ENCODE measurements at regions not wholly inside any gene's neighbourhood (a gene's known extent, or its start where the extent isn't known, plus 50 kb on each side); places are given as distances from the start of the nearest gene placed in this dataset.

DNA sequence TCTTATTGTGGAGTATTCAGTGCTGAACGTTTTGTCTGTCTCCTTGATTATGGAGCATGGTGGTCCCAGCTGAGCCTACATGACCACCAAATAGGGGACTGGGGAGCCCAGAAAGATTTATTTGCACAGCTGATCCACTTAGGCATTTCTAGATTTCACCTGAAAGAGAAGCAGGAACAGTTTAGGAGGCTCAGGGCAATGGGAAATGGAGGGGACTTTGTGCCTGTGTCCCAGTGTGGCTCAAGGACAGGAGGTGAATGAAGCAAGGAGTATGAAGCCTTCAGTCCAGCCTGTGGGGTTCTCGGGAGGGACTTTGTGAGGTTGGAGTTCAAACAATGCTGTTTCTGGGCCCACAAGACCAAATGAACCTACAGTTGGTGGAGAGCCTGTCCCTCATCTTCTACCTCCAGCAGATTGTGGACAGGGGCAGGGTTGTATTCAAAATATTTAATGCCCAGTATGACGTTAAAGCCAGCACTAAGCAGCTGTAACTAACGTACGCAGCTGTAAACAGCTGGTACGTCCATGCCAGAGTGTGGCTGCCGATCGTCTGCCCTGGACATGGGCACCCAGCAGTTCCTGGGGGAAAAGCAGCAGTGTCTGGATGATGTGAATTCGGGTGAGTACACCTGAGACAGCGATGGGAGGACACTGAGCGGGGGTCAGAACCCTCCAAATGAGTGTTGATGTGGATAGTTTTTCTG, 164.9 kb upstream of the RAB4A start:
- peak; percentile 19 for DNase-seq
- intact Hi-C loops (cut with DNase I) = no loop called here
- no peak for TF ChIP-seq EP300 (IDR thresholded peaks at IDR 0.05)
- TF ChIP-seq CTCF (IDR thresholded peaks at IDR 0.05) = no peak
- no peak for TF ChIP-seq POLR2A (IDR thresholded peaks at IDR 0.05)
- no peak for TF ChIP-seq POLR2AphosphoS5 (IDR thresholded peaks at IDR 0.05)
- 86 to 89% methylated on average over 11 of the region's 11 CpGs for WGBS, 2 donors
- Histone ChIP-seq H3K36me3 (no peaks in the 10 kb centered on the region), H3K27ac (no peak overlapping the region), H3K4me1 (peaks cover 0 to 39% (median 21%) of the 10 kb centered on the region in 4 donors), H3K27me3 (no peaks in the 10 kb centered on the region), H3K9me3 (no peaks in the 10 kb centered on the region), H3K4me3 (no peak overlapping the region)

GRCh38 chr1:229106526-229107125, 164.3 kb upstream of the RAB4A start:
- no peaks in the 10 kb centered on the region for H3K9me3 ChIP-seq
- H3K36me3 ChIP-seq = no peaks in the 10 kb centered on the region
- H3K27me3 ChIP-seq = no peaks in the 10 kb centered on the region
- TF ChIP-seq POLR2AphosphoS5 (IDR thresholded peaks at IDR 0.05) (no peak), EP300 (IDR thresholded peaks at IDR 0.05) (no peak), POLR2A (IDR thresholded peaks at IDR 0.05) (no peak), CTCF (IDR thresholded peaks at IDR 0.05) (no peak)
- H3K27ac ChIP-seq = no peak overlapping the region
- intact Hi-C loops (cut with DNase I) = no loop called here
- 81 to 82% methylated on average over 7 of the region's 7 CpGs for WGBS, 2 donors
- no peak overlapping the region for H3K4me3 ChIP-seq
- peak; percentile 34 for DNase-seq
- peaks cover 0 to 46% (median 26%) of the 10 kb centered on the region in 4 donors for H3K4me1 ChIP-seq

DNA sequence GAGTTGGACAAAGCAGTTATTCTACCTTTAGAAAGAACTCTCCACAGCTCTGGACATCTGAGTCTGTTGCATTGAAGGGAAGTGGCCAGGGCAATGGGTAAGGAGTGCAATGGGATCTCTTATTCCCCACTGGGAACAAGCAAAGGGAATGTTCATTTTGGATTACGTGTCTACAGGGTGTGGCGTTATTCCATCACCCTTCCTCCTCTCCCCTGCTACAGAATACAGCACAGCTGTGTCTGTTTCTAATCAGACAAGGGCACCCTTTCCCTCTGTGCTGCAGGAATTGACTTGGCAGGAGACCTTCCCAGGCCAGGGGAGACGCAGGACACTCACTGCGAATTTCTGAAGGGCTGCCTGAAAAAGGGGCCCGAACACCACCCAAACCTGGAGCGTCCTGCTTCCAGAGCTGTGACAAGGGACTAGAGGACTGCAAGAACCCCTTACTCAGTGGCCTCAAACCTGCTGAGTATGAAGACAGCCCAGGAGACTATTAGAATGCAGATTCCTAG, 163.6 kb upstream of the RAB4A start:
- WGBS, 2 donors = 92% methylated on average over 6 of the region's 6 CpGs
- TF ChIP-seq POLR2AphosphoS5 (IDR thresholded peaks at IDR 0.05) = no peak
- no peak for TF ChIP-seq CTCF (IDR thresholded peaks at IDR 0.05)
- TF ChIP-seq POLR2A (IDR thresholded peaks at IDR 0.05) = no peak
- no peak for TF ChIP-seq EP300 (IDR thresholded peaks at IDR 0.05)
- peak overlapping the region in 1 of 4 donors; percentile 1 for H3K27ac ChIP-seq

GRCh38 chr1:229107972-229108371, 162.9 kb upstream of the RAB4A start:
- peaks cover 0 to 59% (median 33%) of the 10 kb centered on the region in 4 donors for H3K4me1 ChIP-seq
- DNase-seq = peak; percentile 4
- no peak overlapping the region for H3K4me3 ChIP-seq
- intact Hi-C loops (cut with DNase I) = no loop called here
- H3K36me3 ChIP-seq = no peaks in the 10 kb centered on the region
- peak overlapping the region in 2 of 4 donors; percentile 1 to 67 for H3K27ac ChIP-seq
- no peak for TF ChIP-seq POLR2A (IDR thresholded peaks at IDR 0.05)
- no peak for TF ChIP-seq EP300 (IDR thresholded peaks at IDR 0.05)
- TF ChIP-seq POLR2AphosphoS5 (IDR thresholded peaks at IDR 0.05) = no peak
- TF ChIP-seq CTCF (IDR thresholded peaks at IDR 0.05) = no peak
- 83 to 94% methylated on average over 2 of the region's 2 CpGs for WGBS, 2 donors
- no peaks in the 10 kb centered on the region for H3K9me3 ChIP-seq
- H3K27me3 ChIP-seq = no peaks in the 10 kb centered on the region

More for the DNA sequence above, 163.6 kb upstream of the RAB4A start:
- H3K27me3 ChIP-seq = no peaks in the 10 kb centered on the region
- H3K4me3 ChIP-seq = no peak overlapping the region
- H3K9me3 ChIP-seq = no peaks in the 10 kb centered on the region
- DNase-seq = peak; percentile 50
- no peaks in the 10 kb centered on the region for H3K36me3 ChIP-seq
- peaks cover 0 to 53% (median 32%) of the 10 kb centered on the region in 4 donors for H3K4me1 ChIP-seq
- intact Hi-C loops (cut with DNase I) = no loop called here

Measured in sigmoid colon (tissue), 6 donors.